HG03159 (cell line): ENCODE measurements at regions not wholly inside any gene's neighbourhood (a gene's known extent, or its start where the extent isn't known, plus 50 kb on each side); places are given as distances from the start of the nearest gene placed in this dataset.

Experiments
- ATAC-seq: cut with Tn5 transposase; IDR thresholded peaks from one replicate; pipeline ENCODE4 v1.9.1; 2021; ENCODE audit warnings: mild to moderate bottlenecking, moderate library complexity; ENCODE audit not compliant: unreplicated experiment

DNA sequence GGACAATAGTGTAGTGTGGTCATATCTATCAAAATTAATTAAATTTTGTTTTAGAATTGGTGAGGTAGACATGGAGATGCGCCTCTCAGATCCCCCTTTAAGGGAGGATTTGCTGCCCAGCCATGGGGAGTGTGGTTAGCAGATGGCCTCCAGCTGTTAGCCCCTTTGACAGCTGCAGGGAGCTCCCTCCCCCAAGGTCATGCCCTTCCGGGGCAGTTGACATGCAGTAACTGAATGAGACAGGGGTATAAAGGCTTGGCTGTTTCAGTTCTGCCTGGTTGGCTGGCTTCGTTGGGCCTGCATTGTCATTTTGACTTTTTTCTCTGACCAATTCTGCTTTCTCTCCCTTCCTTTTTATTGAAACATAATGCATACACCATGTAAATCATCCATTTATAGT is 291.5 kb upstream of the SRRM4 start:
- ATAC-seq = peak; percentile 91

DNA sequence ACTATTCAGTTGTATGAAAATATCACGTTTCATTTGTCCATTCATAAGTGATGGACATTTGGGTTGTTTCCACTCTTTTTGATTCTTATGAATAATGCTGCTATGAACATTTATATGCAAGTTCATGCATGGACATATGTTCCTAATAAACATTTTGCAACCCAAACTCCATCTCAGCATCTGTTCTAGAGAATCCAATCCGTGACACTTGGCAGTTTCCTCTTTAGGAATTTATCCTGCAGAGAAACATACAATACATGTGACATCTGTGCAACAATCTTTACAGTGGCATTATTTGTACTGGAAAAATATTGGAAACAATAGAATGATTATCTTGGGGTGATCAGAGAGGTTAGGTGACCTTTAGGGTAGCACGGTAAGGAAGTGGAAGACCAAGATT is 290.8 kb upstream of the SRRM4 start:
- no peak for ATAC-seq

DNA sequence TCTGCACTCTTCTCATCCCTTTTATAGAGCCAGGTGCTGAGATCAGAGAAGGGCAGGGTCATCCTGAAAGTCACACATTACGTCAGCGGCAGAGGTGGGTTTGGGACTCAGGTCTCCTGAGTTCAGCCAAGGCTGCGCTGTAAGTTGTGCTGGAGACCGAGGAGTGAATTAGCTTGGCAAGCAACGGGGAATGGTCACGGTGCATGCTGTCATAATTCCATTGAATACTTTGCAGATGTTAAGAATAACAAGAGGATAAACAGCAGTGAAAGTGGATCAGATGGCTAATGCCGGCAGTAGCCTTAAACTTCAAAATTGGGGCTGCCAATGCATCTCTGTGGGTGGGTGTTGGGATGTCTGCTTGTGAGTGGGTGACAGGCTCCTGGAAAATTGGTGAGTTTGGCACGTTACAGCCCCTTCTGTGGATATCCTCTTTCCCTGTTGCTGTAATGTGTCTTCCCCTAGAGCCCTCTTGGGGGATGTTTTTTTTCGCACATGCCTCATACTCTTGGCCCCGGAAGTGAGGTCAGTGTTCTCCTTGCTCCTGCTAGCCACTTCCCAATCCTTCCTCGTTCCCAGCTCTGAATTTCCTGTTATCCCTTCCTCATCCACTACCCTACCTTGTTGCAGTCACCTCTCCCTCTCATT is 287.1 kb upstream of the SRRM4 start:
- ATAC-seq = no peak

DNA sequence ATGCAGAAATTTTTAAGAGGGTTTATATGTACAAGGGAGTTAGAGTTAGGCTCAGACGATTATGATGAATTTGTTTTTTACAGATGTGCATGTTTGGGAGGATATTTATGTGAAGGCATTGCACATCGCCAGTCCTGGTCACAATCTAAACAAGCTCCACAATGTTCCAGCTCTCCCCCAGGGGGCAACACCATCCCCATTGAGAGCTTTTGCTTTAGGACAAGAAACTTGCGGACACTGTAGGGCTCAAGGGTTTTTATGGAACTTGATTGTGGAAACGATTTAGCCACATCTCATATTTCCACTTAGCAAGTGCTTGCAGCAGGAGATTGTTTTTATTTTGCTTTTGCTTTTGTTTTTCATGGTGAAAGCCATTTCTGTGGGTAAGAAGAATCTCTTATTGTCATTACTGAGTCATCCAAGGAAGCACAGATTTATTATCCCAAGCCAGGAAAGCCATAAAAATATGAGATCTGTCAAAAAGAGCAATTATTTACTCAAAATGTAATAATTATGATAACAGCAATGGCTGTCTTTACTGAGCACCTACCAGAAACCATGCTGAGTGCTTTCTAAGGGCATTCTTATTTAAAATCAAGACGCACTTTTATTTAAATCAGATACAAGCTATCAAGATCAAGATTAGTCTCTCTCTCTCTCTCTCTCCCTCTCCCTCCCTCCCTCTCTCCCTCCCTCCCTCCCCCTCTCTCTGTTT is 276.7 kb upstream of the SRRM4 start:
- ATAC-seq = no peak

DNA sequence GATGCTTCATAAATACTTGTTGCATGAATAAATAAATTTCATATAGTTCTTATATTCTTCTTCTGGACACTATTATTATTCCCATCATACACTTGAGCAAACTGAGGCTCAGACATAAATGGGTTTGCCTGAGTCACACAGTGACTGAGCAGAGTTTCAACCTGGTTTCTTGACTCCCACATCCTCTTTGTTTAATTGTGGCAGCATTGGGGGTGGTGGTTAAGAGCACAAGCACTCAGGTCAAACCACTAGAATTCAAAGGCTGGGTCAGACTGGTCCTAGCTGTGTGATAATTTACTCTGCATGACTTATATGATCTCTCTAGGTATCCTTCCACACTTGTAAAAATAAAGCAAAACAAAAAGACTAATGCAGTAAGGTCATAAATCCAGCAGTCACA is 274.9 kb upstream of the SRRM4 start:
- ATAC-seq = no peak

DNA sequence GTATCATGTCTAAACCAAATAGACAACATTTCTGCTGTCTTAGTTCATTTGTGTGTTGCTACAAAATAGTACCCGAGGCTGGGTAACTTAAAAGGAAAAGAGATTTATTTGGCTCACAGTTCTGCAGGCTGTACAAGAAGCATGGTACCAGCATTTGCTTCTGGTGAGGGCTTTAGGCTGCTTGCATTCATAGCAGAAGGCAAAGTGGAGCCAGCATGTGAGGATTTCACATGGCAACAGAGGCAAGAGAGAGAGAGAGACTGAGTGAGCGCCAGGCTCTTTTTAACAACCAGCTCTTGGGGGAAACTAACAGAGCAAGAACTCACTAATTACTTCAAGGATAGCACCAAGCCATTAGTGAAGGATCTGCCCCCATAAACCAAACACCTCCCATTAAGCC is 271.4 kb upstream of the SRRM4 start:
- ATAC-seq = no peak

DNA sequence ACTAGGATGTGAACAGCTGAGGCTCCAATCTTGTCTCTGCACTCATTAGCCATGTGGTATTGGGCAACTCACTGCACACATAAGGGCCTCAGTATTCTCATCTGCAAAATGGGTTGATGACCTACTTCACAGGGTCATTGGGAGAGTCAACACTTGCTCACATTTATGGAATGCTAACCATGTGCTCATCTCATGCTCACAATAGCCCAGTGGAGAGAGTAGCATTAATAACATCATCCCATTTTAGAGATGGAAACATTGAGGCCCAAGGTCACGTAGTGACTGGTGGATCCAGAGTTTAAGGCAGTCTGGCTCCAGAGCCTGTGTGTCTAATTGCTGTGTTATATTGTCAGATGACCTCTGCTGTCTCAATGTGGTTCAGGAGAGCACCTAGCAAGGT is 270.2 kb upstream of the SRRM4 start:
- no peak for ATAC-seq

DNA sequence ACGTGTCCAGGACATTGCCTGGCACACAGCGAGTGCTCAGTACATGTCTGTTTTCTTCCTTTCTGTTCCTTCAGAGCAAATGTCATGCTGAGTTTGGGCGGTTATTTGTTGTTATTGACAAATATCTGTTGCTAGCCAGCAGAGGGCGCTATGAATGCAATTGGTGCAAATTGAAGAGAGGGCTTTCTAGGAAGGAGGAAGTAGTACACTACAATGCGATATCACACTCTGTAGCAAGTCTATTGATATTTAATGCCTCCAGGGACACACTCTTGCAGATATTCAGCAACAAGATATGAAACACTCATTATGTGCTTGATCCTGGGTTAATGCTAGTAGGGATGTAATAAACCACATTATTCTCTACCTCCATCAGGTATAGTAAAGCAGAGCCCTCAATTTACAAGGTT is 267.3 kb upstream of the SRRM4 start:
- ATAC-seq = peak; percentile 68

DNA sequence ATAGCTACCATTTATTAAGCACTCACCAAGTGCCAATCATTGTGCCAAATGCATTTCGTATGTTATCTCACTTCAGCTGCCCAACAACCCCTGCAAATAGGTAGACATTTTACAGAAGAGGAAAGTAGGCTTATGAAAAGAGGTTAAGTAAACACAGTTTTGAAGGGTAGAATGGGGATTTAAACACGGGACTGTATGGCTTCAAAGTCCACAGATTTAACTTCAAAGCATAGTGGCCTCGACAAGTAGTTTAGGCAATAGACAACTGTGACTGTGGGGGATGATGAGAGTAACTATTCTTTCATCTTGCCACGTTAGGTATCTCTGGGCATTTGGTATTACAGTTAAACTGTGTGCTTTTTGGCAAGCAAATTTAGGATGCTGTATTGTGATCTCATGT is 266.8 kb upstream of the SRRM4 start:
- ATAC-seq = no peak

DNA sequence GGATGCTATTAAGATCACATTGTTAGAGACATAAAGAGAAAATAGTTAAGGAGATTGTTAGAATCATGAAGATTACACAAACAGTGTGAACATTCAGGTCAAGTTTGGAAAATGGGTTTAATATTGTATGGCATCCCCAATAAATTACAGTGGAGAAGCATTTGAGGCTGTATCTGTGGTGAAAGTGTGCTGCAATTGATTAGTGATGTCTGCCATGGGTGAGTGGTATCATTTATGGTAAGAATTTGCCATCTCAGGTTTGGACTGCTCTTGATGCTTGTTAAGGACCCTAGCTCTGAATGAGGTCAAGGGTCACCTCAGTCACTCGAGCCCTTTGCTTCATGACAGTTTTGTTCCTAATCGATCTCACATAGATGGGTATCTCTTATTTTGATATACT is 265.7 kb upstream of the SRRM4 start:
- no peak for ATAC-seq

DNA sequence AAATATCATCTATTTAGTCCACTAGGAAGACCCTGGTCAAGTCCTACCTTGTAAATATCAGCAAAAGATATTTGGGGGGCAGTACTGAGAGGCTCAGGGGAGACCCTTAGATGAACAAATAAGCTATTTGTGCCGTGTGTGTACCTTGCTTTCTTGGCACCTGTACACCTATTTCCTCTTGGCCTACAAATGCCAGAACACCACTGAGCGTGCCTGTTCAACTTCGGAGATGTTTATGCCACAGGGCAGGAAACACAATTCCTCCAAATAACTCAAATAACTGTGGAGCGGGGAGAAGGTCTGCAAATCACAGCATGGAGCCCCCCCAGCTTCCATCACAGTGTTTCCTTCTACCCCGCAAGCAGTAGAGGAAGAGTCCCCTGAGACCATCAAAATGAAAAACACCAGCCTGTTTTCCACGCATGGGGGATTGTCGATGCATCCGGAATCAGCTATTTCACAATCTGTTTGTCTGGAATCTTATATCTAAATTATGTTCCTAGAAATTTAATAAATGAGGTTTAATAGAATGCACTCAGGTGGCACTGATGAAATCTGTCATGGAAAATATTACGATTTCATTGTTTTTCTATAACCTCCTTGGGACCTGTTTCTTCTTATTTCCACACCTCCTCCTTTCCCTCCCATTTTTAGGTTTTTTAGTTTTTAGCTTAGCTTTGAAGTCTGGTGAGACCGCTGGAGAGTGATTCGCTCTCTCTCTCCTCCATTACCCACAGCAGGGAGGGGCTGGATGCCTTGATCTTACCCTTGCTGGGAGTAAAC is 254.0 kb upstream of the SRRM4 start:
- no peak for ATAC-seq

DNA sequence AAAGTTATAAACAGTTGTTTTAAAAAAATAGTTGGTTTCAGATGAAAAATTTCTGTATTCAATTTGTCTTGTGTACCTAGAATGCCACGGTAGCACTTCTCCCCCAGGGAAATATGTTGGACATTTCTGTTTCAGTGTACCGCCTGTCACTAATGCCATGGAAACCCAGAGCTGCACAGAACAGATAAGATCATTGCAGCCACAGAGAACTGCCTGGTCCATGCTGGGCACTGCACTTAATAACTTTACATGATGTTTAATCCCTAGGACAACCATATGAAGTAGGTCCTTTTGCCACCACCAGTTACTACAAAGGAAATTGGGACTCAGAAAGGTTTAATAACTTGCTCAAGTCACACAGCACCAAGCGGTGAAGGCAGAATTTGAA is 253.4 kb upstream of the SRRM4 start:
- no peak for ATAC-seq

DNA sequence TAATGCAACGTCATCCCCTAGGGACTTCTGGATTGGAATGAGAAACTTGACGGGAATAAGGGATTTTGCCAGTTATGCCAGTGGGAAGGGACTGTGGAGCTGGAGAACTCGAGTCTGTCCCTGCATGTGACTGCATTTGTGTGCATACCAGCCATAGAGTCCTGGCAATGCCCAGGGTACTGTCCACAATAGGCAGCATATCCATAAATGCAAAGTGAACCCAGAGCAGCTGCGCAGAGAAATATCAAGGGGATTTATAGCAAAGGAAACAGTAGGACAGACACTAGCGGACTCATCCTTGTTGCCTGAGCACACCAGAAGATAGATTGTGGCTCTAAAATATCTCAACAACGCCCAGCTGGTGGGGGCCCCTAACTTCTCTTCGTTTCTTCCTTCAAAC is 247.1 kb upstream of the SRRM4 start:
- no peak for ATAC-seq

DNA sequence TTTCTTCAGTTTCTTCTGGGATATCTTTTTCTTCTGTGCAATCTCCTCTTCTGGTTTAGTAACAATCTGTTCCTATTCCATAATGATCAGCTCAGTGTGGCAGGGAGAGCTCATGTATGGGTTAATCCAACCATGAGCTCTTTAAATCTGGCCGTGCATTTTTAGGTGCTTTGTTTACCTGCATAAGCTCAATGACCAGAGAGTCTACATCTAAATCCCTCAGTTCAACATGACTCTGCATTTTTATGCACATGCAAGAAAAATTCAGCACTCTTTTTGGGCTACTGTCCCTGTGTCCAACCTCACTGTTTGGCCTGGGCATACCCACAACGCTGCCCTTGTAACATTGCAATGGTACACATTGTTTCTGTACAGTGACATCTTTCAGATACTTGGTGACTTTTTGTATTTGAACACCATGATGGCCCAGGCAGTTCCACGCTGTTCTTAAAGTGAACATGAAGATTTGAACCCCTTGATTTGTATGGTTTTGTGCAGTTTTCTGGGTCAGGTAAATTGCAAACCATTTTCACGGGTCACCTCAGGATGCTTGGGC is 243.3 kb upstream of the SRRM4 start:
- ATAC-seq = no peak

DNA sequence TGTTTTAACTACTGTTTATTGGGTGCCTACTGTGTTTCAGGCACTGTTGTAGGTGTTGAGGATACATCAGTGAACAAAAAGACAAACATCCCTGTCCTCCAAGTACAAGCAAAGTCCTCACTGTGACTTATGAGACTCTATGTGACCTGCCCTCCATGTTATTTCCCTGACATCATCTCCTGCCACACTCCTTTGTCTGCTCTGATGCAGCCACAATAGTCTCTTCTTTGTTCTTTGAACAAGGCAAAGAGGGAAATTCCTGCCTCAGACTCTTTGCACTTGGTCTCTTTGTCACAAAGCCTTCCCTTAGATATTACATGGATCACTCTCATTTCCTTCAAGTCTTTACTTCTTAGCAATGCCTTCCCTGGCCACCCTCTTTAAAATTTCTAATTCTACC is 240.1 kb upstream of the SRRM4 start:
- no peak for ATAC-seq

DNA sequence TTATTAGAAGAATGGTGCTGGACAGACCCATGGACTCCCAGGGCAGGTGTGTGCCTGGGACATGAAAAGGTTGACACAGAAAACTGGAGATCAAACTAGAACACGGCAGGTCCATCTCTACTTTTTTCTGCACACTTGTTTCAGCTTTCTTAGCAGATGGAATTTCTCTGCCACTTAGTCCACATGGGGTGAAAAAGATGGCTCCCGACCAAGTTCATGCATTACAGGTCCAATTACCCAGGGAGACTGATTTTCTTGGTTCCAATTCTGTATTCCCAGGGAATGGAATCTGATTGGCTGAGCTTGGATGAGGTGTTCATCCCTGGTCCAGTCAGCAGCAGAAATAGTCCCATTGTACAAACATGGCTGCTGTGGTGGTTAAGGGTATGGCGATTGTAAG is 238.9 kb upstream of the SRRM4 start:
- no peak for ATAC-seq

DNA sequence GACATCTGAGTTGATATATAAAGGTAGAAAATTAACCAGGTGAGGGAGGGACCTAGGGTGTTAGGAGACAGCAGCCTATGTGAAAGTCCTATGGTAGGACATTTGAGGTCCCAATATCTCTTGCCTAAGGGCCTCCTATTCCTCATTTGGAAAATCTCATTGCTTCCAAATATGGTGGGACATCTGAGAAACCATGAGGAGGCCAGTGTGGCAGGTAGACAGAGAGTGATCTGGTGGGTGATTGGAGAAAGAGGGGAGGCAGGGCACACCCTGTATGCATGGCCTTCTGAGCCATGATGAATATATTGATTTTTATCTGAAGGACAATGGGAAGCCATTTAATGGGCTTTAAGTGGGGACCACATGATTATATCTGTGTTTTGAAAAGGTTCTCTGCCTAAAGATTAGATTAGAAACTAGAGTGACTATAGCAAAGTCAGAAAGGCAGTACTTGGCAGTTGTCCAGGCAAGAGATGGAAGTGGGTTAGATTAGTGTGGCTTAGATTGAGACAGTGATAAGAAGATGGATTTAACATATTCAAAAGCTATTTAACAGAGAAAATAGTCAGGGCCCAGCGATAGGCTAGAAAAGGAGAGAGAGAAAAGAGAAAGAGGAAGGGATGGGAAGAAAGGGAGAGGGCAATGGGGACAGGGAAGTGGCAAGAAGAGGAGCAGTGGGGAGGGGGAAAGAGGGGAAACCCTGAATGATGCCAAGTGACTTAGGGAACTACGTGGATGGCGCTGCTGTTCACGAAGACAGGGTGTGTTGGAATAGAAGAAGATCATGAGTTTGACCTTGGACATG is 237.2 kb upstream of the SRRM4 start:
- ATAC-seq = no peak

DNA sequence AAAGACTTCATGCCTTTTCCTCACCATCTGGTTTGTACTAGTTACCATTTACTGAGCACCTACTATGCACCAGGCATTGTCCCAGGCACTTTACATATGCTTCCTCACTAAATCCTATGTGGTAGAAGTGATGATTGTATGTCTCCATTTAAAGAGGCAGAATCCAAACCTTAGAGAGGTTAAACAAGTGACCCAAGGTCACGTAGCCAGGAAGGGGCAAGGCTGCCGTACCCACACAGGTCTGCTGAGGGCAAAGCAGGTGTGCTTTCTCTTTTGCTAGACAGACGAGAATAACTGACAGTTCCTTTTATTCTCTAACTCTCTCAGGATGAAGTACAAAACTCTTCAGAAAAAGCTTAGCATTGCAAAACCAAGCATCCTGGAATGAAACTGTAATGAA is 235.2 kb upstream of the SRRM4 start:
- no peak for ATAC-seq

DNA sequence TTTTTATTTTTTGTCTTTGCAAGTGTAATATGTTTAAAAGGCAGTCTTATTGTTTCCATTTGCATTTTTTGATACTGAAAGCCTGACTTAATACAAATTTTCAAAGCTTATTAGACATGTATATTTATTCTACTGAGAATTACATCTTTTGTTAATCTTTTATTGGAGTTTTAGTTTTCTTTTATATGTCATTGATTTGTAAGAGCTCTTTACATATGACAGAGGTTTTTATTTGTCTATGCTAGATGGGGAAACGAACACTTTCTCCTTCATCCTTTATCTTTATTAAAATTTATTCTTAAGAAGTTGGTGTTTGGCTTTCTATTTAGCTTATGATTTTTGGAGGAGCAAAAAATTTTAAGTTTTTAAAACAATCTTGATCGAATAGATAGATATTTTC is 234.4 kb upstream of the SRRM4 start:
- no peak for ATAC-seq

DNA sequence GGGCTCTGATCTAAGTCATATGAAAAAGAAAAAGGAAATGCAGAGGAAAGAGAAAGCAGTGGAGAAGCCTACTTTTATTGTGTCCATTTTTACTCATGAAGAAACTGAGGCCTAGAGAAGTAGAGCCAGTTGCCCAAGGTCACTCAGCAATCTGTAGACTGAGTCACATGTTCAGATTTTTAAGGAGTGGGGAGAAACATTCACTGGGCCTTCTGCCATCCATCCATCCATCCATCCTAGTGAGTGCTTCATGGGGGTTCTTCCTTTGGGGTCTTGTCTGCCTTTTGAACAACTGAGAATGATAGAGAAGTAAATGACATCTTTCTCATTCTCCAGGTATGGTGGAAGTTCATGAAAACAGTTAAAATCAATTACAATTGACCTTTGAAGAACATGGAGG is 233.6 kb upstream of the SRRM4 start:
- no peak for ATAC-seq
